GM12873 (cell line): ENCODE measurements at regions not wholly inside any gene's neighbourhood (a gene's known extent, or its start where the extent isn't known, plus 50 kb on each side); places are given as distances from the start of the nearest gene placed in this dataset.

ENCODE experiments used
- CTCF ChIP-seq: IDR thresholded peaks from 2 replicates; pipeline ENCODE4 v1.5.1; 2012; ENCODE audit warnings: low read depth, mild to moderate bottlenecking, moderate library complexity, low read length, control low read depth; ENCODE audit not compliant: insufficient read depth; ENCODE audit errors: missing control alignments

- no peak for TF ChIP-seq CTCF
These were observed 102.5 kb downstream of the HNRNPLL start for GRCh38 chr2:38500283-38500634.

- TF ChIP-seq CTCF = no peak
These were observed 103.0 kb downstream of the HNRNPLL start for GRCh38 chr2:38499548-38500282.

- TF ChIP-seq CTCF = no peak
These were observed 104.7 kb downstream of the HNRNPLL start for GRCh38 chr2:38498045-38498481.

- TF ChIP-seq CTCF = no peak
These were observed 105.1 kb downstream of the HNRNPLL start for GRCh38 chr2:38497670-38498037.

- no peak for TF ChIP-seq CTCF
These were observed 105.6 kb downstream of the HNRNPLL start for GRCh38 chr2:38496927-38497669.

GRCh38 chr2:38495880-38496279 lies 106.8 kb downstream of the HNRNPLL start:
- no peak for TF ChIP-seq CTCF

GRCh38 chr2:38494394-38494793 lies 108.3 kb downstream of the HNRNPLL start:
- TF ChIP-seq CTCF = no peak
